ENCODE measurements at regions not wholly inside any gene's neighbourhood (a gene's known extent, or its start where the extent isn't known, plus 50 kb on each side); places are given as distances from the start of the nearest gene placed in this dataset.
"Not testable (repeated sequence)": the region's sequence is repeated elsewhere in the genome, so short reads cannot be mapped to it uniquely, and the experiment has no call there.

DNA sequence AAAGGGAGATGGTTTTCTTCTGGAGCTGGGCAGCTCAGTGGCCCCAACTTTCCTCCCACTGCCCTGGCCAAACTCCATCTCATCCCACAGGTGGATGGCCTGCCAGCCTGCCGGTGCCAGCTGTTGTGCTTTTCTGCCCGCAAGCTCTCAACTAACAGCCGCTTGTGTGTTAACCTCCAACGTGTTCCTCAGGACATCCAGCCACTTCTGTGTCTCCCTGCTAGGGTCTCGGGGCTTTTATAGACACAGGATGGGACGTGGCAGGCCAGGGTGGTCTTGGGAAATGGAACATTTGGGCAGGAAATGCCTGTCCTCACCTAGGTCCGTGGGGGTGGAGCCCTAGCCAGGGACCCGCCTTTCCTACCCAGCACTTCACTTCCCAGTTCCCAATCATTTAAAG is 171.1 kb upstream of the RGS17 start:
- Histone ChIP-seq H3K9ac (ENCODE audit: control insufficient read depth, extremely low read depth, insufficient read depth, low read length) (no peak overlapping the region), H3K4me1 (ENCODE audit: control insufficient read depth, extremely low read depth, insufficient read depth, low read length) (no peaks in the 10 kb centered on the region), H4K20me1 (ENCODE audit: control insufficient read depth, extremely low read depth, insufficient read depth, low read length) (no peaks in the 10 kb centered on the region), H3K9me3 (ENCODE audit: control insufficient read depth, low read depth, low read length) (no peaks in the 10 kb centered on the region), H3K4me3 (ENCODE audit: control insufficient read depth in 2 of 3, extremely low read depth in 1 of 3, insufficient read depth in 2 of 3, low read depth in 1 of 3, low read length in 3 of 3) (no peak overlapping the region), H3K27ac (ENCODE audit: control insufficient read depth, insufficient read depth, low read length) (no peak overlapping the region), H3K27me3 (ENCODE audit: control insufficient read depth, extremely low read depth, insufficient read depth, low read length) (no peaks in the 10 kb centered on the region), H2AFZ (ENCODE audit: control insufficient read depth, low read length) (no peak overlapping the region), H3K79me2 (ENCODE audit: control insufficient read depth, insufficient read depth, low read length) (no peaks in the 10 kb centered on the region), H3K9me1 (ENCODE audit: control insufficient read depth, extremely low read depth, insufficient read depth, low read length) (no peaks in the 10 kb centered on the region), H3K36me3 (ENCODE audit: control insufficient read depth in 2 of 2, extremely low read depth in 1 of 2, insufficient read depth in 2 of 2, low read length in 2 of 2) (no peaks in the 10 kb centered on the region), H3K4me2 (ENCODE audit: control insufficient read depth, extremely low read depth, insufficient read depth, low read depth, low read length) (no peak overlapping the region)
- DNase-seq (ENCODE audit: low read depth, low spot score) = no peak
- dilution Hi-C loops (cut with MboI; ENCODE audit: extremely low pct_ligation_motif_present, low sequenced_read_pairs) = no loop called here
- TF ChIP-seq, protein P1, sequence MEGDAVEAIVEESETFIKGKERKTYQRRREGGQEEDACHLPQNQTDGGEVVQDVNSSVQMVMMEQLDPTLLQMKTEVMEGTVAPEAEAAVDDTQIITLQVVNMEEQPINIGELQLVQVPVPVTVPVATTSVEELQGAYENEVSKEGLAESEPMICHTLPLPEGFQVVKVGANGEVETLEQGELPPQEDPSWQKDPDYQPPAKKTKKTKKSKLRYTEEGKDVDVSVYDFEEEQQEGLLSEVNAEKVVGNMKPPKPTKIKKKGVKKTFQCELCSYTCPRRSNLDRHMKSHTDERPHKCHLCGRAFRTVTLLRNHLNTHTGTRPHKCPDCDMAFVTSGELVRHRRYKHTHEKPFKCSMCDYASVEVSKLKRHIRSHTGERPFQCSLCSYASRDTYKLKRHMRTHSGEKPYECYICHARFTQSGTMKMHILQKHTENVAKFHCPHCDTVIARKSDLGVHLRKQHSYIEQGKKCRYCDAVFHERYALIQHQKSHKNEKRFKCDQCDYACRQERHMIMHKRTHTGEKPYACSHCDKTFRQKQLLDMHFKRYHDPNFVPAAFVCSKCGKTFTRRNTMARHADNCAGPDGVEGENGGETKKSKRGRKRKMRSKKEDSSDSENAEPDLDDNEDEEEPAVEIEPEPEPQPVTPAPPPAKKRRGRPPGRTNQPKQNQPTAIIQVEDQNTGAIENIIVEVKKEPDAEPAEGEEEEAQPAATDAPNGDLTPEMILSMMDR (optimal IDR thresholded peaks at IDR 0.05 in 1 of 3, IDR thresholded peaks at IDR 0.05 in 1 of 3, conservative IDR thresholded peaks at IDR 0.05 in 1 of 3; ENCODE audit: extremely low read depth in 1 of 3, insufficient read depth in 2 of 3, low read length in 3 of 3) = no peak
- TF ChIP-seq EZH2 (IDR thresholded peaks at IDR 0.05; ENCODE audit: low read length) = no peak
- FAIRE-seq = no peak

DNA sequence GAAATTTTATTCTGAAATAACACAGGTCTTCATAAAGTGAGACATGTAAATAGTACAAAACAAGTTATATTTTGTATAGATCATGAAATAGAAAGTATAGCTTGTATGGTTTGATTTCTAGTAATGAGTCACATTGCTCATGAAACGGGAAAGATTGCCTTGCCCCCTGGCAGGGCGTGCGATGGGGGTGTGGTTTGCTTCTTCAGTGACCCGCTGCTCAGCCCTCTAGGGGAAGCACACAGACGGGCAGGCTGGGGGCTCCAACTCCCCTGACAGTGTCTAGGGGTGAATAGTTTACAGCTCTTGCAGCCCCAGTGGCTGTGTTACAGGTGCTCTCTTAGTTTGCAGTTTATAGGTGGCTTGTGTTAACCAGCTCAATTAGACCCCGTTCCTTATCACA is 170.5 kb upstream of the RGS17 start:
- no peak overlapping the region for H3K27ac ChIP-seq (ENCODE audit: control insufficient read depth, insufficient read depth, low read length)
- no peak for TF ChIP-seq EZH2 (IDR thresholded peaks at IDR 0.05; ENCODE audit: low read length)
- TF ChIP-seq, protein P1 (optimal IDR thresholded peaks at IDR 0.05 in 1 of 3, IDR thresholded peaks at IDR 0.05 in 1 of 3, conservative IDR thresholded peaks at IDR 0.05 in 1 of 3; ENCODE audit: extremely low read depth in 1 of 3, insufficient read depth in 2 of 3, low read length in 3 of 3) = no peak
- no peak overlapping the region for H3K4me2 ChIP-seq (ENCODE audit: control insufficient read depth, extremely low read depth, insufficient read depth, low read depth, low read length)

DNA sequence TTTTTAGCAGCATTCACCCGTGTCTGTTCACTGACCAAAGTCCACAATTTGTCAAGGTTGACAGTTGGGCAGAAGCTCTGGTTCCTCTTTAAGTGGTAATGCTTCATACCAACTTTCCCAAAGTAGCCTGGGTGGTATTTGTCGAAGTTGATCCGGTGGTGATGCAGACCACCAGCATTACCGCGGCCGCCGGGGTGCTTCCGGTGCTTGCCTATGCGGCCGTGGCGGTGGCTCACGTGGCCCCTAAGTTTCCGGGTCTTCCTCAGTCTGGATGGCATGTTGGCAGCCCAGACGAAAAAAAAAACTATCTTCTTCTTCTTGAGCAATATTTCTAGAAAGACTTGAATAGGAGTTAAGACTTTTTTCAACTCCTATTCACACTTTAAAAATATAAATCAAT is 151.4 kb upstream of the RGS17 start:
- H3K27ac ChIP-seq (ENCODE audit: control insufficient read depth, insufficient read depth, low read length); H3K9ac ChIP-seq (ENCODE audit: control insufficient read depth, extremely low read depth, insufficient read depth, low read length); H3K79me2 ChIP-seq (ENCODE audit: control insufficient read depth, insufficient read depth, low read length); H3K4me1 ChIP-seq (ENCODE audit: control insufficient read depth, extremely low read depth, insufficient read depth, low read length); dilution Hi-C loops (cut with MboI; ENCODE audit: extremely low pct_ligation_motif_present, low sequenced_read_pairs); H3K4me3 ChIP-seq (ENCODE audit: control insufficient read depth in 2 of 3, extremely low read depth in 1 of 3, insufficient read depth in 2 of 3, low read depth in 1 of 3, low read length in 3 of 3); H3K9me1 ChIP-seq (ENCODE audit: control insufficient read depth, extremely low read depth, insufficient read depth, low read length); DNase-seq (ENCODE audit: low read depth, low spot score); H2AFZ ChIP-seq (ENCODE audit: control insufficient read depth, low read length); H3K27me3 ChIP-seq (ENCODE audit: control insufficient read depth, extremely low read depth, insufficient read depth, low read length); H3K4me2 ChIP-seq (ENCODE audit: control insufficient read depth, extremely low read depth, insufficient read depth, low read depth, low read length); H3K36me3 ChIP-seq (ENCODE audit: control insufficient read depth in 2 of 2, extremely low read depth in 1 of 2, insufficient read depth in 2 of 2, low read length in 2 of 2); H4K20me1 ChIP-seq (ENCODE audit: control insufficient read depth, extremely low read depth, insufficient read depth, low read length); H3K9me3 ChIP-seq (ENCODE audit: control insufficient read depth, low read depth, low read length): not testable (repeated sequence)
- peak; percentile 13 for FAIRE-seq

More for the DNA sequence above, 170.5 kb upstream of the RGS17 start:
- no peak overlapping the region for H3K4me3 ChIP-seq (ENCODE audit: control insufficient read depth in 2 of 3, extremely low read depth in 1 of 3, insufficient read depth in 2 of 3, low read depth in 1 of 3, low read length in 3 of 3)
- H3K9me1 ChIP-seq (ENCODE audit: control insufficient read depth, extremely low read depth, insufficient read depth, low read length) = no peaks in the 10 kb centered on the region
- H3K9me3 ChIP-seq (ENCODE audit: control insufficient read depth, low read depth, low read length) = no peaks in the 10 kb centered on the region
- no peaks in the 10 kb centered on the region for H3K4me1 ChIP-seq (ENCODE audit: control insufficient read depth, extremely low read depth, insufficient read depth, low read length)
- no peaks in the 10 kb centered on the region for H4K20me1 ChIP-seq (ENCODE audit: control insufficient read depth, extremely low read depth, insufficient read depth, low read length)
- no peak overlapping the region for H2AFZ ChIP-seq (ENCODE audit: control insufficient read depth, low read length)
- H3K9ac ChIP-seq (ENCODE audit: control insufficient read depth, extremely low read depth, insufficient read depth, low read length) = no peak overlapping the region
- no peaks in the 10 kb centered on the region for H3K79me2 ChIP-seq (ENCODE audit: control insufficient read depth, insufficient read depth, low read length)
- DNase-seq (ENCODE audit: low read depth, low spot score) (no peak), FAIRE-seq (no peak)
- no peaks in the 10 kb centered on the region for H3K27me3 ChIP-seq (ENCODE audit: control insufficient read depth, extremely low read depth, insufficient read depth, low read length)
- dilution Hi-C loops (cut with MboI; ENCODE audit: extremely low pct_ligation_motif_present, low sequenced_read_pairs) = no loop called here
- H3K36me3 ChIP-seq (ENCODE audit: control insufficient read depth in 2 of 2, extremely low read depth in 1 of 2, insufficient read depth in 2 of 2, low read length in 2 of 2) = no peaks in the 10 kb centered on the region

Data from keratinocyte (primary cell).